HEK293 (cell line): ENCODE measurements at regions not wholly inside any gene's neighbourhood (a gene's known extent, or its start where the extent isn't known, plus 50 kb on each side); places are given as distances from the start of the nearest gene placed in this dataset.

Experiments
- CTCF ChIA-PET: fragments of 350-600 bp; formaldehyde crosslinking; extraction: SDS; loops from one replicate; lab custom pipeline; 2021; ENCODE audit warnings: antibody characterized with exemption; lab: Yijun Ruan, JAX
- POLR2A ChIA-PET: fragments of 300-600 bp; formaldehyde crosslinking; extraction: SDS; loops from one replicate; lab custom pipeline; 2020; ENCODE audit warnings: antibody characterized with exemption, inconsistent platforms; lab: Yijun Ruan, JAX
- H3K27ac ChIP-seq: fragments of 200-500 bp; sonication (Bioruptor generic); 2 replicates; pipeline ENCODE4 v1.5.1; 2014; ENCODE audit warnings: low read depth, low read length, control low read depth, inconsistent platforms; ENCODE audit errors: extremely low read depth
- H3K36me3 ChIP-seq, 2 experiments: fragments of 200-500 bp in 1 of 2; sonication (Bioruptor generic) in 1 of 2; 1 replicate in 1 of 2; 2 replicates in 1 of 2; pipeline ENCODE4 v1.5.1; 2014 to 2017; ENCODE audit warnings: inconsistent platforms in 2 of 2, low read length in 2 of 2; ENCODE audit not compliant: control insufficient read depth in 2 of 2, insufficient read depth in 1 of 2
- H3K4me1 ChIP-seq: fragments of 200-500 bp; sonication (Bioruptor generic); 2 replicates; pipeline ENCODE4 v1.5.1; 2014; ENCODE audit warnings: mild to moderate bottlenecking, low read length, inconsistent platforms; ENCODE audit not compliant: control insufficient read depth, insufficient read depth
- H3K4me3 ChIP-seq: 2 replicates; pipeline ENCODE4 v1.5.1; 2011; ENCODE audit warnings: low read depth, mild to moderate bottlenecking, control low read depth, low read length, moderate library complexity
- H3K9me3 ChIP-seq: fragments of 200-500 bp; sonication (Bioruptor generic); 2 replicates; pipeline ENCODE4 v1.5.1; 2014; ENCODE audit warnings: low read depth, low read length, inconsistent platforms; ENCODE audit not compliant: control insufficient read depth, insufficient read depth
- EGR2 ChIP-seq: fragments of 450-650 bp; formaldehyde crosslinking; IDR thresholded peaks from 2 replicates; pipeline ENCODE4 v1.5.1; 2016; ENCODE audit warnings: low read depth, missing biosample characterization, missing genetic modification characterization
- GLI4 ChIP-seq: fragments of 450-650 bp; formaldehyde crosslinking; IDR thresholded peaks from 2 replicates; pipeline ENCODE4 v1.5.1; 2016; ENCODE audit warnings: missing biosample characterization, missing genetic modification characterization
- GLIS1 ChIP-seq: fragments of 450-650 bp; formaldehyde crosslinking; IDR thresholded peaks from 2 replicates; pipeline ENCODE4 v1.5.1; 2016; ENCODE audit warnings: missing biosample characterization, missing genetic modification characterization
- GLIS2 ChIP-seq: fragments of 450-650 bp; formaldehyde crosslinking; IDR thresholded peaks from 2 replicates; pipeline ENCODE4 v1.5.1; 2016; ENCODE audit warnings: missing biosample characterization, missing genetic modification characterization
- KLF8 ChIP-seq: fragments of 450-650 bp; formaldehyde crosslinking; IDR thresholded peaks from 2 replicates; pipeline ENCODE4 v1.5.1; 2016; ENCODE audit warnings: missing biosample characterization, missing genetic modification characterization
- KLF9 ChIP-seq: fragments of 450-650 bp; formaldehyde crosslinking; IDR thresholded peaks from 2 replicates; pipeline ENCODE4 v1.5.1; 2016; ENCODE audit warnings: missing biosample characterization, missing genetic modification characterization, low read depth
- MZF1 ChIP-seq: fragments of 450-650 bp; formaldehyde crosslinking; IDR thresholded peaks from 2 replicates; pipeline ENCODE4 v1.5.1; 2017; ENCODE audit warnings: missing biosample characterization, missing genetic modification characterization, borderline replicate concordance
- PRDM1 ChIP-seq: fragments of 450-650 bp; formaldehyde crosslinking; IDR thresholded peaks from 2 replicates; pipeline ENCODE4; 2016; ENCODE audit warnings: missing biosample characterization, missing genetic modification characterization
- ZBTB1 ChIP-seq: fragments of 450-650 bp; formaldehyde crosslinking; IDR thresholded peaks from 2 replicates; pipeline ENCODE4 v1.5.1; 2016; ENCODE audit warnings: missing biosample characterization, missing genetic modification characterization
- ZBTB20 ChIP-seq: fragments of 450-650 bp; formaldehyde crosslinking; IDR thresholded peaks from 2 replicates; pipeline ENCODE4 v1.5.1; 2016; ENCODE audit warnings: missing biosample characterization, missing genetic modification characterization
- ZFP37 ChIP-seq: fragments of 450-650 bp; formaldehyde crosslinking; IDR thresholded peaks from 2 replicates; pipeline ENCODE4 v1.5.1; 2016; ENCODE audit warnings: missing biosample characterization, missing genetic modification characterization
- ZFP69B ChIP-seq: fragments of 450-650 bp; formaldehyde crosslinking; IDR thresholded peaks from 2 replicates; pipeline ENCODE4 v1.5.1; 2016; ENCODE audit warnings: missing biosample characterization, missing genetic modification characterization
- ZNF138 ChIP-seq: fragments of 450-650 bp; formaldehyde crosslinking; IDR thresholded peaks from 2 replicates; pipeline ENCODE4 v1.5.1; 2016; ENCODE audit warnings: missing biosample characterization, missing genetic modification characterization, borderline replicate concordance
- ZNF155 ChIP-seq: fragments of 450-650 bp; formaldehyde crosslinking; IDR thresholded peaks from 2 replicates; pipeline ENCODE4 v1.5.1; 2016; ENCODE audit warnings: missing biosample characterization, missing genetic modification characterization
- ZNF174 ChIP-seq: fragments of 450-650 bp; formaldehyde crosslinking; IDR thresholded peaks from 2 replicates; pipeline ENCODE4 v1.5.0; 2017; ENCODE audit warnings: missing biosample characterization, mild to moderate bottlenecking, missing genetic modification characterization
- ZNF175 ChIP-seq: fragments of 450-650 bp; formaldehyde crosslinking; IDR thresholded peaks from 2 replicates; pipeline ENCODE4 v1.5.1; 2016; ENCODE audit warnings: missing biosample characterization, missing genetic modification characterization
- ZNF211 ChIP-seq: fragments of 450-650 bp; formaldehyde crosslinking; IDR thresholded peaks from 2 replicates; pipeline ENCODE4 v1.5.1; 2016; ENCODE audit warnings: low read depth, missing biosample characterization, missing genetic modification characterization
- ZNF23 ChIP-seq: fragments of 450-650 bp; formaldehyde crosslinking; IDR thresholded peaks from 2 replicates; pipeline ENCODE4 v1.5.1; 2016; ENCODE audit warnings: missing biosample characterization, missing genetic modification characterization, borderline replicate concordance
- ZNF266 ChIP-seq: fragments of 450-650 bp; formaldehyde crosslinking; IDR thresholded peaks from 2 replicates; pipeline ENCODE4 v1.5.1; 2016; ENCODE audit warnings: missing biosample characterization, missing genetic modification characterization, low read depth
- ZNF350 ChIP-seq: fragments of 450-650 bp; formaldehyde crosslinking; IDR thresholded peaks from 2 replicates; pipeline ENCODE4 v1.5.0; 2017; ENCODE audit warnings: missing biosample characterization, mild to moderate bottlenecking, missing genetic modification characterization
- ZNF354C ChIP-seq: fragments of 450-650 bp; formaldehyde crosslinking; IDR thresholded peaks from 2 replicates; pipeline ENCODE4 v1.5.1; 2016; ENCODE audit warnings: missing biosample characterization, missing genetic modification characterization, low read depth, borderline replicate concordance
- ZNF366 ChIP-seq: fragments of 450-650 bp; formaldehyde crosslinking; conservative IDR thresholded peaks from 2 replicates; pipeline ENCODE4 v1.5.1; 2016; ENCODE audit warnings: missing biosample characterization, missing genetic modification characterization
- ZNF426 ChIP-seq: fragments of 450-650 bp; formaldehyde crosslinking; IDR thresholded peaks from 2 replicates; pipeline ENCODE4 v1.5.1; 2017; ENCODE audit warnings: missing biosample characterization, missing genetic modification characterization, mild to moderate bottlenecking, inconsistent platforms, moderate library complexity
- ZNF521 ChIP-seq: fragments of 450-650 bp; formaldehyde crosslinking; IDR thresholded peaks from 2 replicates; pipeline ENCODE4 v1.5.1; 2017; ENCODE audit warnings: missing biosample characterization, mild to moderate bottlenecking, missing genetic modification characterization
- ZNF558 ChIP-seq: fragments of 450-650 bp; formaldehyde crosslinking; IDR thresholded peaks from 2 replicates; pipeline ENCODE4 v1.5.1; 2016; ENCODE audit warnings: missing biosample characterization, missing genetic modification characterization
- ZNF600 ChIP-seq: fragments of 450-650 bp; formaldehyde crosslinking; IDR thresholded peaks from 2 replicates; pipeline ENCODE4 v1.5.1; 2016; ENCODE audit warnings: missing biosample characterization, missing genetic modification characterization
- ZNF623 ChIP-seq: fragments of 450-650 bp; formaldehyde crosslinking; IDR thresholded peaks from 2 replicates; pipeline ENCODE4 v1.5.1; 2016; ENCODE audit warnings: missing biosample characterization, missing genetic modification characterization
- ZSCAN23 ChIP-seq: fragments of 450-650 bp; formaldehyde crosslinking; IDR thresholded peaks from 2 replicates; pipeline ENCODE4 v1.5.1; 2016; ENCODE audit warnings: missing biosample characterization, missing genetic modification characterization
- ZXDB ChIP-seq: fragments of 450-650 bp; formaldehyde crosslinking; IDR thresholded peaks from 2 replicates; pipeline ENCODE4 v1.5.1; 2016; ENCODE audit warnings: missing biosample characterization, missing genetic modification characterization
- TF ChIP-seq, protein P1 (sequence below): fragments of 450-650 bp; formaldehyde crosslinking; IDR thresholded peaks from 2 replicates; pipeline ENCODE4 v1.5.1; 2016; ENCODE audit warnings: missing biosample characterization, missing genetic modification characterization
- TF ChIP-seq, protein P2 (sequence below): fragments of 450-650 bp; formaldehyde crosslinking; IDR thresholded peaks from 2 replicates; pipeline ENCODE4 v1.5.1; 2017; ENCODE audit warnings: missing biosample characterization, missing genetic modification characterization

GRCh38 chr6:87897013-87897412 lies 150.6 kb upstream of the SPACA1 start:
- POLR2A ChIA-PET: no interaction called here
- Histone ChIP-seq H3K27ac (no peak overlapping the region), H3K9me3 (no peaks in the 10 kb centered on the region), H3K4me3 (no peak overlapping the region), H3K36me3 (no peaks in the 10 kb centered on the region)
- CTCF ChIA-PET: interaction anchor here (0.6 kb wide), 1 partner anchor 519 kb away, joined by 3 read pairs; no protein-coding TSS in a partner anchor
- TF ChIP-seq ZBTB20 (tag by site-specific recombination) (no peak), KLF8 (tag by site-specific recombination) (no peak), GLIS1 (tag by site-specific recombination) (no peak), ZNF623 (tag by site-specific recombination) (no peak), GLIS2 (tag by site-specific recombination) (no peak), ZNF354C (tag by site-specific recombination) (no peak), ZNF175 (tag by site-specific recombination) (no peak), ZNF266 (no peak), ZNF426 (tag by site-specific recombination) (no peak), ZNF350 (tag by site-specific recombination) (no peak), KLF9 (tag by site-specific recombination) (no peak), ZNF155 (tag by site-specific recombination) (no peak), ZSCAN23 (tag by site-specific recombination) (no peak), EGR2 (tag by site-specific recombination) (no peak), PRDM1 (tag by site-specific recombination) (no peak), MZF1 (tag by site-specific recombination) (no peak), ZNF174 (tag by site-specific recombination) (no peak)
- TF ChIP-seq, protein P1, sequence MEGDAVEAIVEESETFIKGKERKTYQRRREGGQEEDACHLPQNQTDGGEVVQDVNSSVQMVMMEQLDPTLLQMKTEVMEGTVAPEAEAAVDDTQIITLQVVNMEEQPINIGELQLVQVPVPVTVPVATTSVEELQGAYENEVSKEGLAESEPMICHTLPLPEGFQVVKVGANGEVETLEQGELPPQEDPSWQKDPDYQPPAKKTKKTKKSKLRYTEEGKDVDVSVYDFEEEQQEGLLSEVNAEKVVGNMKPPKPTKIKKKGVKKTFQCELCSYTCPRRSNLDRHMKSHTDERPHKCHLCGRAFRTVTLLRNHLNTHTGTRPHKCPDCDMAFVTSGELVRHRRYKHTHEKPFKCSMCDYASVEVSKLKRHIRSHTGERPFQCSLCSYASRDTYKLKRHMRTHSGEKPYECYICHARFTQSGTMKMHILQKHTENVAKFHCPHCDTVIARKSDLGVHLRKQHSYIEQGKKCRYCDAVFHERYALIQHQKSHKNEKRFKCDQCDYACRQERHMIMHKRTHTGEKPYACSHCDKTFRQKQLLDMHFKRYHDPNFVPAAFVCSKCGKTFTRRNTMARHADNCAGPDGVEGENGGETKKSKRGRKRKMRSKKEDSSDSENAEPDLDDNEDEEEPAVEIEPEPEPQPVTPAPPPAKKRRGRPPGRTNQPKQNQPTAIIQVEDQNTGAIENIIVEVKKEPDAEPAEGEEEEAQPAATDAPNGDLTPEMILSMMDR: no peak
- TF ChIP-seq, protein P2, sequence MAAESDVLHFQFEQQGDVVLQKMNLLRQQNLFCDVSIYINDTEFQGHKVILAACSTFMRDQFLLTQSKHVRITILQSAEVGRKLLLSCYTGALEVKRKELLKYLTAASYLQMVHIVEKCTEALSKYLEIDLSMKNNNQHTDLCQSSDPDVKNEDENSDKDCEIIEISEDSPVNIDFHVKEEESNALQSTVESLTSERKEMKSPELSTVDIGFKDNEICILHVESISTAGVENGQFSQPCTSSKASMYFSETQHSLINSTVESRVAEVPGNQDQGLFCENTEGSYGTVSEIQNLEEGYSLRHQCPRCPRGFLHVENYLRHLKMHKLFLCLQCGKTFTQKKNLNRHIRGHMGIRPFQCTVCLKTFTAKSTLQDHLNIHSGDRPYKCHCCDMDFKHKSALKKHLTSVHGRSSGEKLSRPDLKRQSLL (tag by site-specific recombination): no peak
- TF ChIP-seq, all 188 proteins: peak for 0
- H3K4me1 ChIP-seq: no peaks in the 10 kb centered on the region

- POLR2A ChIA-PET: no interaction called here
- TF ChIP-seq ZNF600 (tag by site-specific recombination) (no peak), ZXDB (tag by site-specific recombination) (no peak), ZNF23 (tag by site-specific recombination) (no peak), ZFP37 (tag by site-specific recombination) (no peak), ZNF211 (tag by site-specific recombination) (no peak), ZBTB1 (tag by site-specific recombination) (no peak), ZNF138 (no peak), ZNF521 (tag by site-specific recombination) (no peak), ZNF366 (no peak), GLI4 (tag by site-specific recombination) (no peak), ZNF426 (tag by site-specific recombination) (no peak), ZFP69B (tag by site-specific recombination) (no peak), ZNF558 (no peak)
- TF ChIP-seq, protein P2 (tag by site-specific recombination): no peak
- H3K36me3 ChIP-seq: no peaks in the 10 kb centered on the region
Measured at GRCh38 chr6:87887266-87887665, 160.4 kb upstream of the SPACA1 start.

More at GRCh38 chr6:87887266-87887665, 160.4 kb upstream of the SPACA1 start:
- Histone ChIP-seq H3K9me3 (no peaks in the 10 kb centered on the region), H3K4me1 (no peaks in the 10 kb centered on the region), H3K27ac (no peak overlapping the region), H3K4me3 (no peak overlapping the region)
- CTCF ChIA-PET: interaction anchor here (0.7 kb wide), 1 partner anchor 258 kb away, joined by 3 read pairs; no protein-coding TSS in a partner anchor
